Smooth muscle cell (in vitro differentiated cells): ENCODE measurements at regions not wholly inside any gene's neighbourhood (a gene's known extent, or its start where the extent isn't known, plus 50 kb on each side); places are given as distances from the start of the nearest gene placed in this dataset.

Experiments used
- DNase-seq: peaks from one replicate; lab custom pipeline; 2025; ENCODE audit not compliant: unreplicated experiment; lab: John Stamatoyannopoulos, UW
- H2AFZ ChIP-seq: fragments of 200-600 bp; sonication (generic); 2 replicates; pipeline ENCODE4 v1.6.0; 2016; ENCODE audit warnings: antibody characterized with exemption, low read depth, mild to moderate bottlenecking
- H3F3A ChIP-seq: fragments of 200-600 bp; sonication (generic); 2 replicates; pipeline ENCODE4 v1.6.0; 2017; ENCODE audit warnings: antibody characterized with exemption, low read depth
- H3K27ac ChIP-seq: fragments of 200-600 bp; sonication (generic); 2 replicates; pipeline ENCODE4 v1.5.1; 2016; ENCODE audit warnings: low read depth, mild to moderate bottlenecking
- H3K27me3 ChIP-seq: fragments of 200-600 bp; sonication (generic); 2 replicates; pipeline ENCODE4 v1.6.1; 2016; ENCODE audit warnings: low read depth, mild to moderate bottlenecking
- H3K36me3 ChIP-seq: fragments of 200-600 bp; sonication (generic); 2 replicates; pipeline ENCODE4 v1.5.1; 2016; ENCODE audit warnings: low read depth
- H3K4me1 ChIP-seq: fragments of 200-600 bp; sonication (generic); 2 replicates; pipeline ENCODE4 v1.5.1; 2016; ENCODE audit warnings: low read depth
- H3K4me2 ChIP-seq: fragments of 200-600 bp; sonication (generic); 2 replicates; pipeline ENCODE4 v1.6.0; 2016; ENCODE audit warnings: mild to moderate bottlenecking
- H3K4me3 ChIP-seq: fragments of 200-600 bp; sonication (generic); 2 replicates; pipeline ENCODE4 v1.5.1; 2016; ENCODE audit warnings: mild to moderate bottlenecking
- H3K79me2 ChIP-seq: fragments of 200-600 bp; sonication (generic); 2 replicates; pipeline ENCODE4 v1.6.0; 2016; ENCODE audit warnings: low read depth, mild to moderate bottlenecking
- H3K9ac ChIP-seq: fragments of 200-600 bp; sonication (generic); 2 replicates; pipeline ENCODE4 v1.6.0; 2016; ENCODE audit warnings: low read depth
- H3K9me3 ChIP-seq: fragments of 200-600 bp; sonication (generic); replicated peaks from 2 replicates; pipeline ENCODE4 v1.5.1; 2016; ENCODE audit warnings: low read depth
- H4K20me1 ChIP-seq: fragments of 200-600 bp; sonication (generic); 2 replicates; pipeline ENCODE4 v1.6.0; 2016; ENCODE audit warnings: low read depth
- CTCF ChIP-seq: fragments of 200-600 bp; sonication (generic); IDR thresholded peaks from 2 replicates; pipeline ENCODE4 v1.5.1; 2017; ENCODE audit warnings: borderline replicate concordance, mild to moderate bottlenecking, antibody characterized with exemption; ENCODE audit not compliant: insufficient read depth, poor library complexity, severe bottlenecking
- WGBS: methylation state at CpG from one replicate; pipeline ENCODE4 v1.1.7; 2016; ENCODE audit warnings: low lambda C conversion rate; 5-methylcytosine and 5-hydroxymethylcytosine counted together

GRCh38 chr2:40534528-40534927 is 82.6 kb upstream of the SLC8A1 start:
- H2AFZ ChIP-seq = peak overlapping the region; percentile 44
- no peak overlapping the region for H3K4me2 ChIP-seq
- H3K27me3 ChIP-seq = peaks cover 8% of the 10 kb centered on the region
- no peaks in the 10 kb centered on the region for H3K9me3 ChIP-seq
- H3K4me3 ChIP-seq = no peak overlapping the region
- H3K27ac ChIP-seq = no peak overlapping the region
- no peak for TF ChIP-seq CTCF
- H3K79me2 ChIP-seq = no peaks in the 10 kb centered on the region
- peaks cover 3% of the 10 kb centered on the region for H3F3A ChIP-seq
- no peaks in the 10 kb centered on the region for H4K20me1 ChIP-seq
- 10% methylated on average over 3 of the region's 3 CpGs for WGBS
- H3K4me1 ChIP-seq = no peaks in the 10 kb centered on the region
- H3K36me3 ChIP-seq = no peaks in the 10 kb centered on the region
- no peak for DNase-seq
- H3K9ac ChIP-seq = no peak overlapping the region

GRCh38 chr2:40535972-40536371 is 84.1 kb upstream of the SLC8A1 start:
- no peak overlapping the region for H3K4me3 ChIP-seq
- peaks cover 8% of the 10 kb centered on the region for H3K27me3 ChIP-seq
- H3K79me2 ChIP-seq = no peaks in the 10 kb centered on the region
- no peaks in the 10 kb centered on the region for H4K20me1 ChIP-seq
- no peaks in the 10 kb centered on the region for H3K36me3 ChIP-seq
- H3K9me3 ChIP-seq = no peaks in the 10 kb centered on the region
- peaks cover 3% of the 10 kb centered on the region for H3F3A ChIP-seq
- no peak overlapping the region for H3K9ac ChIP-seq
- DNase-seq = no peak
- 89% methylated on average over 4 of the region's 4 CpGs for WGBS
- no peaks in the 10 kb centered on the region for H3K4me1 ChIP-seq
- H2AFZ ChIP-seq = no peak overlapping the region
- H3K27ac ChIP-seq = no peak overlapping the region
- no peak for TF ChIP-seq CTCF
- H3K4me2 ChIP-seq = no peak overlapping the region

GRCh38 chr2:40540026-40540425 is 88.1 kb upstream of the SLC8A1 start:
- H3F3A ChIP-seq = no peaks in the 10 kb centered on the region
- no peaks in the 10 kb centered on the region for H3K36me3 ChIP-seq
- H4K20me1 ChIP-seq = no peaks in the 10 kb centered on the region
- no peaks in the 10 kb centered on the region for H3K79me2 ChIP-seq
- H3K9ac ChIP-seq = no peak overlapping the region
- no peak overlapping the region for H2AFZ ChIP-seq
- H3K4me2 ChIP-seq = no peak overlapping the region
- H3K4me1 ChIP-seq = no peaks in the 10 kb centered on the region
- TF ChIP-seq CTCF = no peak
- no peak overlapping the region for H3K4me3 ChIP-seq
- DNase-seq = no peak
- H3K9me3 ChIP-seq = no peaks in the 10 kb centered on the region
- no peak overlapping the region for H3K27ac ChIP-seq
- no peaks in the 10 kb centered on the region for H3K27me3 ChIP-seq
- 65% methylated on average over 3 of the region's 3 CpGs for WGBS

GRCh38 chr2:40543381-40543780 is 91.5 kb upstream of the SLC8A1 start:
- Histone ChIP-seq H2AFZ (no peak overlapping the region), H3K9ac (no peak overlapping the region), H3K4me2 (no peak overlapping the region), H3K4me1 (no peaks in the 10 kb centered on the region), H3K4me3 (no peak overlapping the region), H3K9me3 (no peaks in the 10 kb centered on the region), H3K79me2 (no peaks in the 10 kb centered on the region), H3K27me3 (no peaks in the 10 kb centered on the region), H3K27ac (no peak overlapping the region), H3F3A (no peaks in the 10 kb centered on the region), H3K36me3 (no peaks in the 10 kb centered on the region), H4K20me1 (no peaks in the 10 kb centered on the region)
- 63% methylated on average over 2 of the region's 2 CpGs for WGBS
- TF ChIP-seq CTCF = no peak
- DNase-seq = no peak
